Fibroblast of skin of left biceps (primary cell): ENCODE measurements at regions not wholly inside any gene's neighbourhood (a gene's known extent, or its start where the extent isn't known, plus 50 kb on each side); places are given as distances from the start of the nearest gene placed in this dataset.

Experiments used
- DNase-seq, 2 experiments: peaks; one replicate each; pipeline ENCODE4 v3.0.0-alpha.2; 2013; ENCODE audit warnings: low read depth in 2 of 2

DNA sequence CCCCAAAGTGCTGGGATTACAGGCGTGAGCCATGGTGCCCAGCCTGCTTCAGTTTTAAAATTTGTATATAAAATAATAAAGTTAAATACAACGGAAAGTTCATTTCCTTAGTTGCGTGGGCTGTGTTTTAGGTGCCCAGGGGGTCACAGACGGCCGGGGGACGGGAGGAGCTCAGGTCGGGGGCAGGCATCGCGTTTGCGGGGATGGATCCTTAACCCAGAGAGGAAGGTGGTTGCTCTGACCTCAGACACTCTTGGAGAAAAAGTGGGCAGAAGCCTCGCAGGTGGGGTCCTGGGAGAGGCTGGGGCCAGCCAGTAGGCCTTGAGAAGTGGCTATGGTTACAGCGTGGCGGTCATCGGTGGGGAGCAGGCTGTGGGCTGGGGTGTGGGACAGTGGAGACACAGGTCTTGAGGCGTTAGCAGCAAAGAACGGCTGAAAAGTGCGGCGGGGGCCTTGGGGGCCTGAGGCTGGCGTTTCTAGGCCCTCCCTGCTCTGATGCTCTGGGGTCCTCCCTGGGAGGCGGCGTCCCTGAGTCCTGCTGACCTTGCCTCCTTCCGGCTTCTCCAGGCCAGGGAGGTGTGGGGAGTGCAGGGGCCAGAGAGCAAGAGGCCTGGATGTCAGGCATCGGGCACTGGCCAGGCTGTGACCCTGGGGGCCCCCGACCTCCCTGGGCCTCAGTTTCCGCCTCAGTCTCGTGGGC lies 54.4 kb downstream of the UNCX start:
- no peak for DNase-seq

DNA sequence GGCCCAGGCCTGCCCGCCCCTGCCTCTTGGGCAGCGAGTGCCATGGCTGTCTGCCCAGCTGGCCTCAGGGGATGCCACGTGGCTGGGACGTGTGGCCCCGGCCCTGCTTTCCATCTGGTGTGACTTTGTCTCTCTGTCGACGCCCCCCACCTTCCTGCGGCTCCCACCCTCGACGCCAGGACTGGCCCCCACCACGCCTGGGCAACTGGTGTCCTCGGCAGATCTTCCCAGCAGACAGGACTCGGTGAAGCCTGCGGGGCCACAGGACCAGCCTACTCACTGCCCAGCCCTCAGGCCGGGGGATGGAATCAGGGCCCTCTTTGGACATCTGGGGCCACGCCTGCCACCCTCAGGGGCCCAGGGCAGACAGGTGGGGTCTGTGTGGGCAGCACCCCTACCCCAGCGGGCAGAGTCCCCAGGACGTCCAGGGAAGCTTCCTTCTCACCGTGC lies 55.1 kb downstream of the UNCX start:
- no peak for DNase-seq

DNA sequence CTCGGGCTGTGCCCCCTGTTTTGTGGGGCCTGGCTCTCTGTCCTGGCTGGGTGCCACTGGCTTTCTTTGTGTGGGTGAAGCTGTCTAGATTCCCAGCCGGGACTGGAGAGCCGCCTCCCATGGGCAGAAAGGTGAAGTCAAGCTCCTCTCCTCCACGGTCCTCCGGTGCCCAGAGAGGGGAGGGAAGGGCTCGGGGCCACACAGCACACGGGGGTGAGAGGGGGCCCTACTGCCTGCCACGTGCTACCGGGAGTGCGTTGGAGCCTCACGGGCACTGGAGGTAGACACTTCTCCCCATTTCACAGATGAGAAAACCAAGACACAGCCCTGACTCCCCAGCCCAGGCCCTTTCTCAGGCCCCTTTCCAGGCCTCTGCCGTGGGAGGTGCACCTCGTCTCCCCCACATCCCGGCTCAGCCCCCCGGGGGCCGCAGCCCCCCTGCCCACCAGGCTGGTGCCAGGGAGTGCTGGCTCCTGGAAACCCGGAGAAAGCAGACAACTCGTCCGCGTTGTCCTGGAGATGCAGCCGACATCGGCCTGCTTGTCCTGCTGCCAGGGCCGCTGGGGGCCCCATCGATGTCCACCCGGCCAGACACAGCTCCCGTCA lies 55.8 kb downstream of the UNCX start:
- no peak for DNase-seq

DNA sequence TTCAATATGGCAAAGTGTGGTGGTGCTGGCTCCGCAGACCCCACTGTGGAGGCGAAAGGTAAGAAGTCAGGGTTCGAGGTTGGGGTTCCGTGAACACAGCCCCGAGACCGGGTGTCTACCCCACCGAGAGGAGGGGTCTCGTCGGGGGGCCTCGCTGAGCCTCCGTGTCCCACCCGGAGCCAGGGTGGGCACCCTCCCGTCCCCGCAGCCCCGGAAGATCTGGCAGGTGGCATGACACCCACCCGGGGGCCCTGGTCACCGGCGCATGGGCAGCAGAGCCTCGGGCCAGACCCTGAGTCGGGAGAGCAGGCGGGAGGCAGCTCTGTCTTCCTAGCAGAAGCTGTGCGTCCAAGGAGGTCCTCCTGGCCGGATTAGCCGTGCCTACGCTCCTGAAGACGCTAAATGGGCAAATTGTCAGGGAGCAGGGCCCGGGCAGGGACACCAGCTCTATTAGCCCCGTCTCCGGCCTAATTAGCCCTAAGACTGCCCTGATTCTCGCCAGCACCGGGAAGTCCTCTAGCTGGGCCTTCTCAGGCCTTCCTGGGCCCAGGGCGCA lies 56.4 kb downstream of the UNCX start:
- no peak for DNase-seq

DNA sequence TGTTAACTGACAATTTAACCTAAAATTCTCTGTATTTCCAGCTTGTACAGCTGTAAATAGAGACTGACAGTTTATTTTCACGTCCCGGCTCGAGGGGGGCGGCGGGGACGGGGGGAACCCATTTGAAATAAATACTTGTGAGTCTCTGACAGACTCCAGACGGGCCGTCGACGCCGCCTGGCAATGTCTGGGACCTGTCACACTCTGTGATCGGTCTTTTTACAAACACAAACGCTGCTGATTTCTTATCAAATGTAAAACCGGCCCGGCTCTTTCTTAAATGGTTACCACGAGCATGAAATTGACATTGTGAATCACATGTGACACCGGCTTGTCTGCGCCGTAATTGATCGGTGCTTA lies 57.0 kb downstream of the UNCX start:
- no peak for DNase-seq

DNA sequence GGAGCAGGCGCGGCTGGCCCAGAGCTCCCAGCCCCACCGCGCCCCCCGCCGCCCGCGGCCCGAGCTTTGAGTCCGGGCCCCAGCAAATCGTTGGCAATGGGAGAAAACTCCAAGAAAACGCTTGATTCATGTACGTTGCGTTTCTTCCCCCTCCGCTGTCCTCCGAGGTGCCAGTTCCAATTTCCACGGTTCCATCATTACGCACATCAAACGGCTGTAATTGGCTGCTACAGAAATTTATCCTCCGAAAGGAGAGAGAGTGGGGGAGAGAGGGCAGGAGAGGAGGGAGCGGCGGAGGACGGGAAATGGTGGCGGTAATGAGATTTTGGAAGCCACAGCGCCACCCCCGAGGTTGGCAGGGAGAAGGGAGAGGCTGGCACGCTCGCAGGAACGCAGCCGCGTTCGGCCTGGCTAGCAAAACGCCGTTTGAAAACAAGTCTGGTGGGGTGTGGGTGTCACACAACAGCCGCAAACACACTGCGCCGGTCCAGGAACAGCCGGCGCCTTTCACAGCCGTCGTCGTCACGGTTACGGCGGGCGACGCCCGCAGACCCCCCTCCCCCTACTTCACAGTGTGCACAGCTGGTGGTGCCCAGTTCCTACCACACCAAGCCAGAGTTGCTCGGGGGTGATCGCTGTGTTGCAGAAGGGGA lies 57.5 kb downstream of the UNCX start:
- no peak for DNase-seq

DNA sequence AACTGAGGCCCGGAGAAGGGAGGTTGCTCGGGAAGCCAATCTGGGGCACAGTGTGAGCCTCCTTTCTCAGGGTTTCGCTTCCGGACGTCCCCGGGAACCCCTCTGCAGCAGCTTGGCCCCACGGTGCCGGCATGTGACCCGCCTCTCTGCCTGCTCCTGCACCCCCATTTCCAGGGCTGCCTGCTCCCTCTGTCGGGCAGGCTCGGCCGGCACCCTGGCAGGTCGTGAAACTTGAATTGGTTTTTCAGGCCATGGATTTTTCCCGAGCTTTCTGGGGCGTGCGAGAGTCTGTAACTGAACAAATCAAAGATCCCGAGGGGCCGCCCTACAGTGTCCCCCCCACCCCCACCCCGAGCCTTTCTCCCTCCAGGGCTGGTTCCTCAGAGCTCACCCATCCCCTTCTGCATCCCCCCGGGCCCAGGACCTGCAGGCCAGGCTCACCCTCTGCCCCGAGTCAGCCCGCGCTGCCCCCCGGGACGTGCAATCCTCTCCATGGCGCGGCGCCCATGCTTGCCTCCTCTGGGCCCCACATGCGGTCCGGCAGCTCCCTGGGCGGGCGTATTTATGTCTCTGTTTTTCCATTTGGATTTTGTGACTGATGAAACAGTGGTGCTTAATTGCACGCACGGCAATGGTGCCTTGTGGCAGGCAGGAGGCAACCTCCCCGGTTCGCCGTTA lies 58.1 kb downstream of the UNCX start:
- DNase-seq, result peak; percentile 8 to 13

DNA sequence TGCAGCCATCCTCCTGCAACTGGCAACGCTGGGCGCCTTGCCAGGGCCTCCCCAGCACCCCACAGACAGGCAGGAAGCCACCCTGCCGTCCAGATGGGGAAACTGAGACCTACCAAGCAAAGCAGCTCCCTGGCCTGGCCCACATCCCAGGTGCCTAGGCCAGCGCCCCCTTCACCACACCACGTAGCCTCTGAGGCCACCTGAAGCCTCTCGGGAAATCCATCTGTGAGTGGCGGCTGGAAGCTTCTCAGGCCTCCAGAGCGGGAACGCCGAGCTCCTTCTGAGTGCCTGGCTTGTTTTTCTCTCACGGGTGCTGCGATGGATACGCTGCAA lies 58.7 kb downstream of the UNCX start:
- DNase-seq, result no peak

DNA sequence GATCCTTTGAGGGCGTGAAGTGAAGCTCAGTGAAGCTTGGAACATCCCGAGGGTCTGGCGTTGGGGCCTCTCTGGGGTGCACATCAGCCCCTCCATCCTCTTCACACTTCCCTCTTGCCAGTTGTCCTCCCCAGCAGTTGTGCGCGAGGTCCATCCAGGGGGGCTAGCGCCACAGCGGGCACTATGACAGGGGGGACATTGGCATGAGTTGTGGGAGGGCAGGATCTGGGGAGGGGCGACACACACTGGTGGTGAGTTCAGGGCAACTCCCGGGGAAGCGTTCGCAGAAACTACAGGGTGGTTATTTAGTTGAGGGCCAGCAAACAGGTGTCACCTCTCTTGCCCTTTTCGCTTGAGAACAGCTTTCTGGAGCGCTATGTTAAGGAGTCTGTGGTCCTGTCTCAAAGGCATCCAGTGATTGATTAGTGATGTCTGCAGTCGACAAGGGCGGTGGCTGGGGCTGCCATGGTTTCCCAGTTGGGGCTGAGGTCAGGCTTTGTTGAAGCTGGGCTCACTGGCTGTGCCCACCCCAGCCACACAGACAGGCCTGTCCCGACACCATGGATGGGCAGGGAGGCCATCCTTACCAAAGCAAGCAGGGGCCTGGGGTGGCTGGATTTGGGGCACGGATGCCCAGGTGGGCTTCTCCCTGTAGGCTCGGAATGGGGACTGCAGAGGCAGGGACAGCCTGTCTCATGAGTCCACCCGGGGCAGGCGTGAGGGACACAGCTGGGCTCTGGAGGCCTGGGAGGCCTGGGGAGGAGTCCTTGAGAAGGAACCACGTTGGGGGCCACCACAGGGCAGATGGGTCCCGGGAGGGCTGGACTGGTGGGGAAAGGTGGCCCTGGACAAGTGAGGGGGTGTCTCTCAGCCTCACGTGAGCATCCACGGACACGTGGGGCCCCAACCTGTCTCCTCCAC lies 59.4 kb downstream of the UNCX start:
- no peak for DNase-seq

DNA sequence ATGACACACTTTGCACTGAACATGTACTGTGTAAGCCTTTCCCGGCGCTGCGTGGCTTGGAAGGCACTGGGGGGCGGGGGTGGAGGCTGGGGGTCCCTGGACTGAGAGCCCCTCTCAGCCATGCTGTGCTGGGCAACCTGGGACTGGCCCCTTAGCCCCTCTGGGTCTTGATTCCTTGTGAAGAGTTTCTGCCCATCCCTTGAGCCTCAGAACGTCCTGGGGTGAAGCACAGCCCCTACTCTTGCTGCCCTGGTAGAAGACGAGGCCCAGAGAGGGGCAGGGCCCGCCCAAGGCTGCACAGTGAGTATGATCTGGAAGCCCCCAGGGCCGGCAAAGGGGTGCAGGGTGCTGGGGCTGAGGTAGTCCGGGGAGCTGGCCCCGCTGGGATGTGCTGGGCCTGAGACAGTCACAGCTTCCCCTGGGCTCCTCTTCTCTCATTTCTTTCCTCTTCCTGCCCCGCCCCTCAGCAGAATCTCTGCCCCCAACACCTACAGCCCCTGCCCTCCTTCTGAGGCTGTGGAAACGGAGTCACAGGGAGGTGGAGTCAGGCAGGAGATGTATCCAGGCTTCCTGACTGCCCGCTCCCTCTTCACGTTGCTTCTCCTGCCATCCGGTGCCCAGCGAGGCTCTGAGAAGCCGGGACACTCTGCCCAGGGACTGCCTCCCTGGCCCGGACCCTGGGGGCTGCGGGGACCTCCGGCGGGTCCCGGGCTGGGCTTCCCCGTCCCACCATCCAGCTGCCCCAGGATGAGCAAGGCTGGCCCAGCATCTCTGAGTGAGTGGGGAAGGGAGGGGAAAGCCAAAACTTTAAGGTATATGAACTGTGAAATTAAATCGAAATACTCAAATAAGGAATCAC lies 60.5 kb downstream of the UNCX start:
- no peak for DNase-seq

DNA sequence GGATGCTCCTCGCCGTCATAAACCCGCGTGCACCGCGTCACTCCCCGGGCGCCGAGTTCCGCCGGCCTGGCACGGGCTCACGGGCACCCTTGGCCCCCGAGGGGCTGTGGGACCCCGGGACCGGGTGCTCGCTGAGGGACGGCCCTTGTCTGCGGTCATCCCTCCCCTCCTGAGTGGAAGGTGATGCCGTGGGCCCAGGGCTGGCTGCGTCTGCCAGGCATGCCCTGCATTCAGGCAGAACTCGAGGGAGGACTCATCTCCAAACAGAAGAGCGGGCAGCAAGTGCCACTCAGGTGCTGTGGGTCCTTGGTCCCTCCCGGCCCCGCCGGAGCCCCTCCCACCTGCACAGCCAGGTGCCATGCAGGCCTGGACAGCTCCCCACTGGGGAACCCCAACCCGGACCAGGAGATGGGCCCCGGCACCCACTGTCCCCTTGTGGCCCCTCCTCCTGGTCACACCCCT lies 61.3 kb downstream of the UNCX start:
- DNase-seq, result no peak

DNA sequence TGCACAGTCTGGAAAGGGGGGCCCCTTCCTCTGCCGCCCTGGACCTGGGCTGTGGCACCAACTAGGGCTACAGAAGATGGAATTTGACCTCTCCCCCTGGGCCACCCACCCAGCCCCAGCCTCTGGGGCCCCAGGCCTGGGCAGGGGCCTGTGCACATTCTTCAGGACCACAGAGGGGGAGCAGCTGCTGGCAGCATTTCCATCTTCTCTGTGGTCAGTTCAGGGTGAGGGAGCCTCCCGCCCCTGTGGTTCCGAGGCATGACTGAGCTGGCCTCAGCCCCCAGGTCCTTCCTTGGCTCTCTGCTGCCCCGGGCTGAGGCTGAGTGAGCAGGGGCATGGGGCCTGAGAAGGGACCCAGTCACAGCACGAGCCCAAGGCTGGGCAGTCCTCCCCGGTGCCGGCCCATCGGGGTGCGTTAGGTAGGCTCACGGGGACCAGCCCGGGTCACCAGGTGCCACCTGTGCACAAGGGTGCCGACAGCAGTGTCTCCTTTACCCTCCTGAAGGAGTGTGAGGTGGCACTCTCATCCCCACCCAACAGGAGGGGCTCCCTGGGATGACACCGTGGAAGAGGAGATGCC lies 63.2 kb downstream of the UNCX start:
- no peak for DNase-seq

DNA sequence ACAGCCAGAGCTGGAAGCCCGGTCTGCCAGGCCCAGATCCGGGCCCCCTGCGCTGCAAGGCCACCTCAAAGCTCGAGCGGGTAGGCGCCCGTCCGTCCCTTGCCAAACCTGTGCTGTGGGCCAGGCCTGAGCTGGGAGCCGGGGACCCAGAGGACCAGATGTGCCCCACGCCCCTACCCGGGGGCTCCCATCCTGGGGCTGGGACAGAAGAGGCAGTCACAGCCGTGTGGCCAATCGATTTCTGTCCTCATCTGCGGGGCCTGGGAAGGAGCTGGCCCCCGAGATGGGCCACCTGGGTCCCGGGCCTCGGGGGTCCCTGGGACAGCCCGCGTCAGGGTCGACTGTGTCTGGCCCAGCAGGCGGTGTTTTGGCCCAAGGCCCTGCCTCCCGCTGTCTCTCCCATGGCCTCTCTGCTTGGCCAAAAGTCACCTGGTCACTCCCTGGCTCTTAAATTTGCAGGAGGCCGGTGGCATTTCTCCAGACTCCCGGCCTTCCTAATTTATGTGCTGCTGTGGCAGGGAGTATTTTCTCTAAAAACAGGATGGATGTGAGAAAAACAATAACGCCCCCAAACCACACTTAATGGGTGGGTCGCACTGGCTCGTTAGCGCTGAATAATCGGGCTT lies 63.8 kb downstream of the UNCX start:
- DNase-seq, result no peak

DNA sequence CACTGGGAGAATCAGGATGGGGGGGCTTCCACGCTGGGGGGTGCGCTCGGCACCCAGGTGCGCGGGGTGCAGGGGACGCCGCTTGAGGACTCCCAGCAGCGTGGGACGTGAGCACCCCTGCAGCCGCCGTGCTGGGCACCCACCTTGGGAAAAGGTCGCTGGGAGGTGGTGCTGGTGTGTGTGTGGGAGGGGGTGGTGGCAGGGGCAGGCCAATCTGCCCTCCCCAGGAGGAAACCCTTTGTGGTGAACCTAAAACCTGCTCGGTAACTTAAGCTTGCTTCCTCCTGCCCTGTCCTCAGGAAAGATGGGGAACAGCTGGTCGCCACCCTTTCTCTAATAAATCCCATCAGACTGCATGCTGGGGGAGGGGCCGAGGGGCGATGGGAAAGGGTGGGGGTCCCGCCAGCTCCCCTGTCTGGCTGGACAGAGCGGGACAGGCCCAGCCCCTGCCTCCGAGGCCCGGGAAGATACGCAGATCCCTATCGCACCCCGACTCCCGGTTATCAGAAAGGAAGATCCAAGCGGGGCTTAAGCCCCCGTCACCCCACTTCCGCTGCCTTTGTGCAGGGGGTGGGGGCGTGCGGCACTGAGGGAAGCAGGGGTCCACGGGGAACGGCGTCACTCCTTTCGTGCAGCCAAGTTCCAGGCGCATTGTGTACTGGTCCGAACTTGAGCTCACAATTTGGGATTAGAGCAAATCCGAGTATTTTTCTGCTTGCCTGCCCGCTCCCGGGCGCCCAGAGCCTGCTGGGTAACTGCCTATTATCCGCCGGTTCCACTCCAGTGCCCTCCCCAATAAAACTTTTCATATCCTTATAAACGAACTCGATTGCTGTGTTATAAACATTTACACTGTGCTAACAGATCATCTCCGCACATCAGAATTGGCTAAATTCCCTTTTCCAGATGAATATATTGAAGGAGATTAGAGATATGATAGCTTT lies 64.6 kb downstream of the UNCX start:
- no peak for DNase-seq

DNA sequence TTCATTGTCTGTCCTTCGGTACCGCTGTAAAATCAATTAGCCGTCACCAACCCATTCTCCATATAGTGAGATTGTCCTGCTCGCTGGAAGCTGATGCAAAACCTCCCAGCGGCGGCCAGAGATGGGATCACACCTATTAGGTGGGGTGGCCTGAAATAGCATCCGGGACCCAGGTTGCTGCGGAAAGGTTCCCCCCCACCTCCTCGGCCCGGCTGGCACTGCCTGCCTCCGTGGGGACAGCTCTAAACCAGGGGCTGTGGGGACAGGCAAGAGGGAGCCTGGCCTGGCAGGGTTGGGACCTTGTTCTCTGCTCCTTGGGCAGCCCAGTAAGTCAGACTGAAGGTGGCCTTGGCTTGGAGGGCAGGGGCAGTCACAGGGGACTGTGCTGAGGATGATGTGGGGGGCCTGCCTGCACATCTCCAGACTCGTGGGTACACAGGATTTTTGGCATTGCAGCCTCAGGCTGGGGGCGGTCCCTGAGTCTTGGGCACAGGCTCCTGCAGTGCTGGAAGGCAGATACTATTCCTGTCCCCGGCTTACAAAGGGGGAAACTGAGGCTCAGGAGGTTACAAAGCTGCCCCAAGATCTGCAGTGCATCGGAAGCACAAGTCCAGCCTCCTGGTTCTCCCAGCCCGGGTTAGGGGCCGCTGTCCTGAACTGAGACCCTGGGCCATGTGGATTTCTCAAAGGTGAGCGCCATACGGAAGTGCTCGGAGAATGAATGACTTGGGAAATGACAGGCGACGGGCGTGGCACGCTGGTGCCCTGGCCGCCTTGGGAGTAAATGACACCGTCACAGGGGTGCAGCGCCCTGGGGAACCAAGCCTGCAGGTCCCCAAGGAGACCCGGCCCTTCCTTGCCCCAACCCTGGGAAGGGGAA lies 65.6 kb downstream of the UNCX start:
- DNase-seq, result no peak

DNA sequence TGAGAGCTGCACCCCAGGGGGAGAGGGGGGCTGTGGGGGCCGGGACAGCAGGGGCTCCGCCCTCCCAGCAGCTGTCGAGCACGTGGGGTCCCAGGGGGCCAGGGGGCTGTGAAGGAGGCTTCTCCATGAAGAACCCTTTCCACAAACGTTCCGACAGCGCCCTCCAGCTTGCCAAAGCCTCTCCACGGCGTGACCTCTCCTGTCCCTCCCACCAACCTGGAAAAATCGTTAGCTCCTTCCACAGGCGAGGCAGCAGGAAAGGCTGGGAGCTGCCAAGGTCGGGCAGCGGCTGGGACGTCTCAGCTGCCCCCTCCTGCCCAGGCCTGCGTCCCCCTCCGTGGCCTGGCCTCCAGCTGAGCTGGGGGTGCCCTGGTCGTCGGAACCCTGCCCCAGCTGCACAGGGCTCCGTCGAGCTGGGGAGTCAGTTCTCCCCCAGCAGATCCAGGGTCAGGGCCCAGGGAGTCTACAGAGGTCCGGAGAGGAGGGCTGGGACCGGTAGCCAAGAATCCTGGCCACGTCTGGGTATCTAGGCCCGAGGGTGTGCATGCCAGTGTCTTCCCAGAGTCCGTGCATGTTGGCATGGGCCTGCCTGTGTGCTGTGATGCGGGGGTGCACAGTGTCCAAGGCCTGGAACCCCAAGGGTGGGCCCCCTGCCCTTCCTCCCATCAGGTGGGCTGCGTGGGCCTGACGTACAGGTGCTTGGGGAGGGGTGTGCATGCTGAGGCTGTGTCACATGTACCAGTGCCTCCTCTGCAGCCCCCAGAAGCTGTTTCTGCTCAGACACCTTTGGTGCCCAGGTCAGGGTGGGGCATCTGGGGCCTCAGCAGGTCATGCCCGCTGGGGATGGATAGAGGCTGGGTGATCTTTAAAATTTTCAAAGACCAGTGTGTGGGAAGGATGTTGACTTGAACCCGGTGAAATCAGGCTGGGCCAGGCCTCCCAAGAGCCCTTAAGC lies 66.5 kb downstream of the UNCX start:
- DNase-seq, result no peak
